ENCODE measurements at regions not wholly inside any gene's neighbourhood (a gene's known extent, or its start where the extent isn't known, plus 50 kb on each side); places are given as distances from the start of the nearest gene placed in this dataset. TPM values are rescaled to one million over a fixed set of nuclear protein-coding genes. Genes with fewer than 3 reads are reported as not detected.
"Not testable (repeated sequence)": the region's sequence is repeated elsewhere in the genome, so short reads cannot be mapped to it uniquely, and the experiment has no call there.

DNA sequence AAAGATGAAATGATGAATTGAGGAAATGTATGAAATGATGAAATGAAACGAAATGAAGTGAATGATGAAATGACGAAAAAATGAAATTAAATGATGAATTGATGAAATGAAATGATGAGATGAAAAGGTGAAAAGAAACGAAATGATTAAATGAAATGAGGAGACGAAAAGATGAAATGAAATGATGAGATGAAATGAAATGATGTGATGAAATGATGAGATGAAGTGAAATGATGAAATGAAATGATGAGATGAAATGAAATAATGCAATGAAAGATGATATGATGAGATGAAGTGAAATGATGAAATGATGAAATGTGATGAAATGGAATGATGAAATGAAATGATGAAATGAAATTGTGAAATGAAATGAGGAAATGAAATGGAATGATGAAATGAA, 469.7 kb downstream of the FAM72C start:
- not testable (repeated sequence) for ATAC-seq (ENCODE audit: insufficient read depth, low FRiP score)

GRCh38 chr1:143498059-143498749, 473.6 kb downstream of the FAM72C start:
- H3K4me3 ChIP-seq; H3K27me3 ChIP-seq (ENCODE audit: control insufficient read depth in 3 of 3, insufficient read depth in 3 of 3, low read length in 2 of 3); H3K9me3 ChIP-seq (ENCODE audit: control insufficient read depth in 4 of 4, insufficient read depth in 3 of 4, low read length in 3 of 4); H3K27ac ChIP-seq (ENCODE audit: low read depth in 1 of 2, low read length in 1 of 2); H3K4me1 ChIP-seq (ENCODE audit: control insufficient read depth in 5 of 5, insufficient read depth in 5 of 5, low read length in 5 of 5); H3K9ac ChIP-seq (ENCODE audit: insufficient read depth in 1 of 2, low read length in 2 of 2); H3K36me3 ChIP-seq (ENCODE audit: control insufficient read depth in 4 of 4, insufficient read depth in 4 of 4, low read length in 4 of 4); ATAC-seq (ENCODE audit: insufficient read depth, low FRiP score): not testable (repeated sequence)
- WGBS, 2 donors = 2% methylated on average over 68 to 85 of the region's 85 CpGs
- peak; percentile 0 to 13 (median 1) for DNase-seq

More for the DNA sequence above, 469.7 kb downstream of the FAM72C start:
- H3K4me1 ChIP-seq (ENCODE audit: control insufficient read depth in 5 of 5, insufficient read depth in 5 of 5, low read length in 5 of 5); H3K9me3 ChIP-seq (ENCODE audit: control insufficient read depth in 4 of 4, insufficient read depth in 3 of 4, low read length in 3 of 4); H3K9ac ChIP-seq (ENCODE audit: insufficient read depth in 1 of 2, low read length in 2 of 2); H3K4me3 ChIP-seq; H3K27ac ChIP-seq (ENCODE audit: low read depth in 1 of 2, low read length in 1 of 2); H3K36me3 ChIP-seq (ENCODE audit: control insufficient read depth in 4 of 4, insufficient read depth in 4 of 4, low read length in 4 of 4); H3K27me3 ChIP-seq (ENCODE audit: control insufficient read depth in 3 of 3, insufficient read depth in 3 of 3, low read length in 2 of 3): not testable (repeated sequence)
- peak in 1 of 3 donors; percentile 0 for DNase-seq
- WGBS, 2 donors = 68 to 72% methylated on average over 3 of the region's 4 CpGs

GRCh38 chr1:143497374-143497747, 474.4 kb downstream of the FAM72C start:
- Histone ChIP-seq H3K4me3 (no peak overlapping the region), H3K27me3 (ENCODE audit: control insufficient read depth in 3 of 3, insufficient read depth in 3 of 3, low read length in 2 of 3) (peaks cover 0 to 2% (median 0%) of the 10 kb centered on the region in 3 donors), H3K36me3 (ENCODE audit: control insufficient read depth in 4 of 4, insufficient read depth in 4 of 4, low read length in 4 of 4) (no peaks in the 10 kb centered on the region), H3K4me1 (ENCODE audit: control insufficient read depth in 5 of 5, insufficient read depth in 5 of 5, low read length in 5 of 5) (peaks cover 0 to 3% (median 0%) of the 10 kb centered on the region in 5 donors), H3K9me3 (ENCODE audit: control insufficient read depth in 4 of 4, insufficient read depth in 3 of 4, low read length in 3 of 4) (no peaks in the 10 kb centered on the region), H3K27ac (ENCODE audit: low read depth in 1 of 2, low read length in 1 of 2) (no peak overlapping the region), H3K9ac (ENCODE audit: insufficient read depth in 1 of 2, low read length in 2 of 2) (no peak overlapping the region)
- WGBS, 2 donors = 2 to 6% methylated on average over 46 to 50 of the region's 50 CpGs
- peak; percentile 0 to 14 (median 1) for DNase-seq
- no peak for ATAC-seq (ENCODE audit: insufficient read depth, low FRiP score)
- TF ChIP-seq, protein P1, sequence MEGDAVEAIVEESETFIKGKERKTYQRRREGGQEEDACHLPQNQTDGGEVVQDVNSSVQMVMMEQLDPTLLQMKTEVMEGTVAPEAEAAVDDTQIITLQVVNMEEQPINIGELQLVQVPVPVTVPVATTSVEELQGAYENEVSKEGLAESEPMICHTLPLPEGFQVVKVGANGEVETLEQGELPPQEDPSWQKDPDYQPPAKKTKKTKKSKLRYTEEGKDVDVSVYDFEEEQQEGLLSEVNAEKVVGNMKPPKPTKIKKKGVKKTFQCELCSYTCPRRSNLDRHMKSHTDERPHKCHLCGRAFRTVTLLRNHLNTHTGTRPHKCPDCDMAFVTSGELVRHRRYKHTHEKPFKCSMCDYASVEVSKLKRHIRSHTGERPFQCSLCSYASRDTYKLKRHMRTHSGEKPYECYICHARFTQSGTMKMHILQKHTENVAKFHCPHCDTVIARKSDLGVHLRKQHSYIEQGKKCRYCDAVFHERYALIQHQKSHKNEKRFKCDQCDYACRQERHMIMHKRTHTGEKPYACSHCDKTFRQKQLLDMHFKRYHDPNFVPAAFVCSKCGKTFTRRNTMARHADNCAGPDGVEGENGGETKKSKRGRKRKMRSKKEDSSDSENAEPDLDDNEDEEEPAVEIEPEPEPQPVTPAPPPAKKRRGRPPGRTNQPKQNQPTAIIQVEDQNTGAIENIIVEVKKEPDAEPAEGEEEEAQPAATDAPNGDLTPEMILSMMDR (IDR thresholded peaks at IDR 0.05; ENCODE audit: control extremely low read depth, extremely low read depth) = no peak

- not testable (repeated sequence) for H3K4me3 ChIP-seq
- DNase-seq = peak in 2 of 3 donors; percentile 0 to 5
Measured at GRCh38 chr1:143496526-143497373, 475.0 kb downstream of the FAM72C start.

More at GRCh38 chr1:143496526-143497373, 475.0 kb downstream of the FAM72C start:
- H3K27ac ChIP-seq (ENCODE audit: low read depth in 1 of 2, low read length in 1 of 2); H3K36me3 ChIP-seq (ENCODE audit: control insufficient read depth in 4 of 4, insufficient read depth in 4 of 4, low read length in 4 of 4); ATAC-seq (ENCODE audit: insufficient read depth, low FRiP score); H3K9me3 ChIP-seq (ENCODE audit: control insufficient read depth in 4 of 4, insufficient read depth in 3 of 4, low read length in 3 of 4); H3K9ac ChIP-seq (ENCODE audit: insufficient read depth in 1 of 2, low read length in 2 of 2); H3K4me1 ChIP-seq (ENCODE audit: control insufficient read depth in 5 of 5, insufficient read depth in 5 of 5, low read length in 5 of 5); H3K27me3 ChIP-seq (ENCODE audit: control insufficient read depth in 3 of 3, insufficient read depth in 3 of 3, low read length in 2 of 3): not testable (repeated sequence)
- WGBS, 2 donors = 3 to 4% methylated on average over 35 to 36 of the region's 37 CpGs

Small RNAs in the stretch of these regions (small RNA-seq; reads per million reads assigned to genes)
- gene AC239800.3 (ENCODE audit: low replicate concordance) (not detected), gene HIST2H3PS2 (ENCODE audit: low replicate concordance) (not detected), gene RNU1-114P (ENCODE audit: low replicate concordance) (not detected), gene RNU1-143P (ENCODE audit: low replicate concordance) (not detected), gene RNU1-92P (ENCODE audit: low replicate concordance) (0.17 reads per million), gene RNVU1-17 (ENCODE audit: low replicate concordance) (0.75 reads per million, percentile 75 among the genes with 10 or more reads in this experiment), gene RNVU1-18 (ENCODE audit: low replicate concordance) (not detected)

Measured in lung (tissue), 12 donors.